IMR-90 (cell line): ENCODE measurements at regions not wholly inside any gene's neighbourhood (a gene's known extent, or its start where the extent isn't known, plus 50 kb on each side); places are given as distances from the start of the nearest gene placed in this dataset.

Experiments
- ATAC-seq: fragments of 200-7000 bp; cut with Tn5 transposase; 2 replicates; pipeline ENCODE4 v1.9.1; 2020; ENCODE audit warnings: low read depth, mild to moderate bottlenecking, moderate library complexity
- BruUV-seq: library from RNA; stranded (reverse); fragments of 400-500 nt; replicated peaks from 2 replicates; lab custom pipeline; 2021; lab: Mats Ljungman, UMichigan
- CTCF ChIA-PET: fragments of 300-600 bp; formaldehyde crosslinking; extraction: SDS; loops from one replicate; lab custom pipeline; 2021; ENCODE audit warnings: antibody characterized with exemption; lab: Yijun Ruan, JAX
- POLR2A ChIA-PET: fragments of 300-600 bp; sonication (Branson Sonifier 250); formaldehyde crosslinking; loops from one replicate; lab custom pipeline; 2022; ENCODE audit warnings: antibody characterized with exemption; ENCODE audit not compliant: unreplicated experiment; lab: Charles Lee
- DNase-seq: peaks from one replicate; pipeline ENCODE4 v3.0.0; 2013
- H2AFZ ChIP-seq: replicated peaks from 2 replicates; pipeline ENCODE3; 2013; ENCODE audit warnings: low read length, mild to moderate bottlenecking; ENCODE audit not compliant: poor library complexity
- H2AK5ac ChIP-seq: 2 replicates; pipeline ENCODE4 v1.6.1; 2013; ENCODE audit warnings: low read depth, low read length, inconsistent platforms
- H2AK9ac ChIP-seq: replicated peaks from 2 replicates; pipeline ENCODE3; 2013; ENCODE audit warnings: mild to moderate bottlenecking, low read depth, low read length, moderate library complexity; ENCODE audit not compliant: poor library complexity
- H2BK120ac ChIP-seq: 2 replicates; pipeline ENCODE4 v1.6.1; 2013; ENCODE audit warnings: low read depth, low read length, inconsistent platforms
- H2BK15ac ChIP-seq: 3 replicates; pipeline ENCODE4 v1.6.1; 2013; ENCODE audit warnings: low read depth, low read length, inconsistent platforms
- H2BK20ac ChIP-seq: 2 replicates; pipeline ENCODE4 v1.6.1; 2013; ENCODE audit warnings: low read depth, mild to moderate bottlenecking, inconsistent platforms, low read length, moderate library complexity
- H2BK5ac ChIP-seq: 2 replicates; pipeline ENCODE4 v1.6.1; 2013; ENCODE audit warnings: mild to moderate bottlenecking, low read depth, low read length, inconsistent platforms; ENCODE audit not compliant: poor library complexity, severe bottlenecking
- H3K14ac ChIP-seq: replicated peaks from 2 replicates; pipeline ENCODE4 v1.6.1; 2013; ENCODE audit warnings: low read depth, low read length, inconsistent platforms
- H3K18ac ChIP-seq: 2 replicates; pipeline ENCODE4 v1.6.1; 2013; ENCODE audit warnings: low read depth, low read length, control low read depth
- H3K23ac ChIP-seq: 2 replicates; pipeline ENCODE4 v1.6.1; 2013; ENCODE audit warnings: low read depth, low read length, inconsistent platforms
- H3K27ac ChIP-seq: 2 replicates; pipeline ENCODE4 v1.5.1; 2013; ENCODE audit warnings: mild to moderate bottlenecking, control low read depth, low read length; ENCODE audit not compliant: insufficient read depth
- H3K27me3 ChIP-seq: 2 replicates; pipeline ENCODE4 v1.6.1; 2013; ENCODE audit warnings: low read length; ENCODE audit not compliant: control insufficient read depth, insufficient read depth
- H3K36me3 ChIP-seq: 2 replicates; pipeline ENCODE4 v1.6.1; 2013; ENCODE audit warnings: low read length, mixed read lengths; ENCODE audit not compliant: control insufficient read depth, insufficient read depth
- H3K4ac ChIP-seq: 2 replicates; pipeline ENCODE4 v1.6.1; 2013; ENCODE audit warnings: low read depth, low read length, inconsistent platforms
- H3K4me1 ChIP-seq: 2 replicates; pipeline ENCODE4 v1.6.1; 2013; ENCODE audit warnings: low read length, mixed read lengths; ENCODE audit not compliant: control insufficient read depth, insufficient read depth
- H3K4me2 ChIP-seq: 2 replicates; pipeline ENCODE4 v1.6.1; 2013; ENCODE audit warnings: low read depth, mild to moderate bottlenecking, control low read depth, low read length, moderate library complexity
- H3K4me3 ChIP-seq: 2 replicates; pipeline ENCODE4 v1.5.1; 2013; ENCODE audit warnings: low read depth, mild to moderate bottlenecking, control low read depth, low read length, moderate library complexity; ENCODE audit not compliant: insufficient read depth
- H3K56ac ChIP-seq: 2 replicates; pipeline ENCODE4 v1.6.1; 2013; ENCODE audit warnings: low read length, inconsistent platforms; ENCODE audit not compliant: insufficient read depth; ENCODE audit errors: extremely low read depth
- H3K79me1 ChIP-seq, 2 experiments: 2 replicates each; pipeline ENCODE4 v1.6.1; 2013; ENCODE audit warnings: low read length in 2 of 2, inconsistent platforms in 1 of 2, low read depth in 1 of 2
- H3K9ac ChIP-seq: 2 replicates; pipeline ENCODE4 v1.6.1; 2013; ENCODE audit warnings: low read depth, low read length, control low read depth
- H3K9me1 ChIP-seq: 2 replicates; pipeline ENCODE4 v1.6.1; 2013; ENCODE audit warnings: low read length, inconsistent platforms; ENCODE audit not compliant: insufficient read depth
- H3K9me3 ChIP-seq: 2 replicates; pipeline ENCODE4 v1.6.1; 2013; ENCODE audit warnings: low read length; ENCODE audit not compliant: control insufficient read depth, insufficient read depth
- H4K20me1 ChIP-seq: 2 replicates; pipeline ENCODE4 v1.6.1; 2013; ENCODE audit warnings: low read length, inconsistent platforms; ENCODE audit not compliant: insufficient read depth
- H4K5ac ChIP-seq: 2 replicates; pipeline ENCODE4 v1.6.1; 2013; ENCODE audit warnings: mild to moderate bottlenecking, low read depth, low read length, control low read depth
- H4K8ac ChIP-seq, 2 experiments: 2 replicates each; pipeline ENCODE4 v1.6.1; 2013; ENCODE audit warnings: low read depth in 2 of 2, low read length in 2 of 2, control low read depth in 1 of 2, inconsistent platforms in 1 of 2
- H4K91ac ChIP-seq: 2 replicates; pipeline ENCODE4 v1.6.1; 2013; ENCODE audit warnings: low read depth, low read length, inconsistent platforms; ENCODE audit not compliant: insufficient read depth
- BHLHE40 ChIP-seq: fragments of 150-350 bp; IDR thresholded peaks from 2 replicates; pipeline ENCODE4 v1.6.1; 2016; ENCODE audit warnings: mild to moderate bottlenecking, low read depth, low read length
- CEBPB ChIP-seq: IDR thresholded peaks from 2 replicates; pipeline ENCODE4 v1.6.1; 2012; ENCODE audit warnings: low read depth, low read length, improper control_type of control experiment
- CHD1 ChIP-seq: IDR thresholded peaks from 2 replicates; pipeline ENCODE4 v1.6.1; 2012; ENCODE audit warnings: low read depth, low read length, improper control_type of control experiment
- FOS ChIP-seq: fragments of 150-350 bp; IDR thresholded peaks from 2 replicates; pipeline ENCODE4 v1.6.1; 2016; ENCODE audit warnings: low read depth, low read length
- MAFK ChIP-seq: IDR thresholded peaks from 2 replicates; pipeline ENCODE4 v1.6.1; 2012; ENCODE audit warnings: low read depth, low read length, improper control_type of control experiment
- NFE2L2 ChIP-seq: fragments of 150-350 bp; IDR thresholded peaks from 2 replicates; pipeline ENCODE4 v1.6.1; 2016; ENCODE audit warnings: low read depth, mild to moderate bottlenecking, low read length
- RAD21 ChIP-seq: IDR thresholded peaks from 2 replicates; pipeline ENCODE4 v1.6.1; 2012; ENCODE audit warnings: low read length, improper control_type of control experiment
- RCOR1 ChIP-seq: IDR thresholded peaks from 2 replicates; pipeline ENCODE4 v1.6.1; 2012; ENCODE audit warnings: mild to moderate bottlenecking, low read length, improper control_type of control experiment; ENCODE audit not compliant: insufficient replicate concordance
- RFX5 ChIP-seq: IDR thresholded peaks from 2 replicates; pipeline ENCODE4 v1.8.0; 2012; ENCODE audit warnings: low read depth, mild to moderate bottlenecking, low read length, moderate library complexity
- SMC3 ChIP-seq: fragments of 150-350 bp; IDR thresholded peaks from 2 replicates; pipeline ENCODE4 v1.6.1; 2016; ENCODE audit warnings: low read depth, mild to moderate bottlenecking, antibody characterized with exemption, low read length, moderate library complexity
- WGBS, 2 experiments: methylation state at CpG; one replicate each; pipeline versions ENCODE4 v1.1.5 to v1.1.7; 2013; ENCODE audit warnings: missing lambda C conversion rate in 2 of 2; ENCODE audit not compliant: insufficient read length in 1 of 2; ENCODE audit errors: extremely low coverage in 2 of 2; 5-methylcytosine and 5-hydroxymethylcytosine counted together
- dilution Hi-C: fragments of 300-500 bp; cut with HindIII; formaldehyde crosslinking; loops from one replicate; pipeline ENCODE4 v1.14.3; 2018; ENCODE audit warnings: low sequenced_read_pairs; ENCODE audit not compliant: unreplicated experiment
- in situ Hi-C: fragments of 300-500 bp; cut with MboI; formaldehyde crosslinking; loops from 3 replicates; pipeline ENCODE4 v1.14.3; 2019; ENCODE audit warnings: low sequenced_read_pairs, inconsistent platforms, mixed read lengths
- intact Hi-C: fragments of 100-400 bp; cut with micrococcal nuclease; formaldehyde crosslinking; loops from 2 replicates; pipeline ENCODE4 v1.10.0; 2022
- TF ChIP-seq, protein P1 (sequence below): fragments of 150-350 bp; IDR thresholded peaks from 2 replicates; pipeline ENCODE4 v1.6.1; 2017; ENCODE audit warnings: mild to moderate bottlenecking, antibody characterized with exemption, low read length, low read depth
- TF ChIP-seq, protein P2 (sequence below): conservative IDR thresholded peaks from 2 replicates; pipeline ENCODE4 v1.5.1; 2012; ENCODE audit warnings: mild to moderate bottlenecking, low read depth, low read length, improper control_type of control experiment

DNA sequence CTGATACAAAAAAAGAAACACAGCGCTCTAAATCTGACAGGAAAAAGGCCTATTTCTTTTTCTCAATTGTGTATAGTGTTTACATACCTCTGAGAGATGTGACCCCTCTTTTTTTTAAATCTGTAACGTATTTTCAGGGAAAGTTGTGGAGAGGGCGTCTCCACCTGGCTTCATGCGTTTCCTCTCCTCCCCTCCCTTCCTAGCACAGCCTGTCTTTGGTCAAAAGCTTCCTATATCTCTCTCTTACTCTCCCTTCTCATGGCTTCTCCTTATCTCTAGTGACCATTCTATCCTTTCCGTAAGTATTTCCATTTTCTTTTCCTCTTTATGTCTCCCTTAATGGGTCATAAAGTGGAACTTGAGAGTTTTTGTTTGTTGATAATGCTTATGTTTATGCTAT, 458.9 kb downstream of the HACE1 start:
- no peak for ATAC-seq
- TF ChIP-seq CEBPB, result no peak
- TF ChIP-seq NFE2L2, result no peak
- no peak for TF ChIP-seq RFX5
- no peak for TF ChIP-seq CHD1
- no peak for TF ChIP-seq BHLHE40
- no peak for TF ChIP-seq RCOR1
- no peak for TF ChIP-seq MAFK
- TF ChIP-seq FOS, result no peak
- TF ChIP-seq, protein P1, sequence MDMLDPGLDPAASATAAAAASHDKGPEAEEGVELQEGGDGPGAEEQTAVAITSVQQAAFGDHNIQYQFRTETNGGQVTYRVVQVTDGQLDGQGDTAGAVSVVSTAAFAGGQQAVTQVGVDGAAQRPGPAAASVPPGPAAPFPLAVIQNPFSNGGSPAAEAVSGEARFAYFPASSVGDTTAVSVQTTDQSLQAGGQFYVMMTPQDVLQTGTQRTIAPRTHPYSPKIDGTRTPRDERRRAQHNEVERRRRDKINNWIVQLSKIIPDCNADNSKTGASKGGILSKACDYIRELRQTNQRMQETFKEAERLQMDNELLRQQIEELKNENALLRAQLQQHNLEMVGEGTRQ, result no peak
- TF ChIP-seq SMC3, result no peak
- no peak for TF ChIP-seq RAD21
- TF ChIP-seq, protein P2, sequence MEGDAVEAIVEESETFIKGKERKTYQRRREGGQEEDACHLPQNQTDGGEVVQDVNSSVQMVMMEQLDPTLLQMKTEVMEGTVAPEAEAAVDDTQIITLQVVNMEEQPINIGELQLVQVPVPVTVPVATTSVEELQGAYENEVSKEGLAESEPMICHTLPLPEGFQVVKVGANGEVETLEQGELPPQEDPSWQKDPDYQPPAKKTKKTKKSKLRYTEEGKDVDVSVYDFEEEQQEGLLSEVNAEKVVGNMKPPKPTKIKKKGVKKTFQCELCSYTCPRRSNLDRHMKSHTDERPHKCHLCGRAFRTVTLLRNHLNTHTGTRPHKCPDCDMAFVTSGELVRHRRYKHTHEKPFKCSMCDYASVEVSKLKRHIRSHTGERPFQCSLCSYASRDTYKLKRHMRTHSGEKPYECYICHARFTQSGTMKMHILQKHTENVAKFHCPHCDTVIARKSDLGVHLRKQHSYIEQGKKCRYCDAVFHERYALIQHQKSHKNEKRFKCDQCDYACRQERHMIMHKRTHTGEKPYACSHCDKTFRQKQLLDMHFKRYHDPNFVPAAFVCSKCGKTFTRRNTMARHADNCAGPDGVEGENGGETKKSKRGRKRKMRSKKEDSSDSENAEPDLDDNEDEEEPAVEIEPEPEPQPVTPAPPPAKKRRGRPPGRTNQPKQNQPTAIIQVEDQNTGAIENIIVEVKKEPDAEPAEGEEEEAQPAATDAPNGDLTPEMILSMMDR, result no peak
- BruUV-seq, result no TSS peak

More for the DNA sequence above, 458.9 kb downstream of the HACE1 start:
- no peaks in the 10 kb centered on the region for H3K27me3 ChIP-seq
- POLR2A ChIA-PET, result no interaction called here
- intact Hi-C loops (no loop called here), in situ Hi-C loops (no loop called here), dilution Hi-C loops (no loop called here)
- no peak overlapping the region for H3K9ac ChIP-seq
- no peak overlapping the region for H2AFZ ChIP-seq
- no peak overlapping the region for H2BK5ac ChIP-seq
- no peak overlapping the region for H3K56ac ChIP-seq
- H3K4me1 ChIP-seq, result no peaks in the 10 kb centered on the region
- H3K36me3 ChIP-seq, result no peaks in the 10 kb centered on the region
- H4K8ac ChIP-seq, result no peak overlapping the region
- H3K9me3 ChIP-seq, result peaks cover 7% of the 10 kb centered on the region
- no peaks in the 10 kb centered on the region for H3K79me1 ChIP-seq
- H3K23ac ChIP-seq, result no peak overlapping the region
- H3K4ac ChIP-seq, result no peak overlapping the region
- H3K9me1 ChIP-seq, result no peaks in the 10 kb centered on the region
- no peak overlapping the region for H2AK9ac ChIP-seq
- no peak overlapping the region for H2AK5ac ChIP-seq
- no peak overlapping the region for H4K91ac ChIP-seq
- no peak overlapping the region for H4K5ac ChIP-seq
- H2BK15ac ChIP-seq, result no peak overlapping the region
- H2BK20ac ChIP-seq, result no peak overlapping the region
- H2BK120ac ChIP-seq, result no peak overlapping the region
- H4K20me1 ChIP-seq, result no peaks in the 10 kb centered on the region
- no peak for DNase-seq
- H3K4me2 ChIP-seq, result no peak overlapping the region
- no peak overlapping the region for H3K18ac ChIP-seq
- no peak overlapping the region for H3K14ac ChIP-seq
- no peak overlapping the region for H3K27ac ChIP-seq
- H3K4me3 ChIP-seq, result no peak overlapping the region
- no CpG with 5 or more reads among the region's 5 CpGs for WGBS, 2 experiments
- CTCF ChIA-PET, result no interaction called here
